ENCODE measurements at regions not wholly inside any gene's neighbourhood (a gene's known extent, or its start where the extent isn't known, plus 50 kb on each side); places are given as distances from the start of the nearest gene placed in this dataset.

DNA sequence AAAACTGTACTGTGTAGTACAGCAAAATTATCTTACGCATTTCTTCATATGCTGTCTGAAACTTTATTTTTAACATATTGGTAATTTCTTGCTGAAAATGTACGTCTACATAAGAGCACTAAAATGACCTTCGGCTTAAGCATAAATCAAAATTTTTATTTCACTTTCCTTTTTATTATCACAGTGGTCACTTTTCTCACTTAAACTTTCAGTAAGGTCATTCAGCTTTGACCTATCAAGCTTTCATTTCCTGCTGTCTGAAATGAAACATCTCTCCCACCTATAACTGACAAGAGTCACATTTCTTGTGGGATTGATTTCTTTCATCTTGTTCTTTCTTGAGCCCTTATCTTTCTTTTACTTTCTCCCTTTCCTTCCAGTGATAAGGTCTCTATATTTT is 2212.7 kb upstream of the PCDH20 start:
- TF ChIP-seq, protein P1, sequence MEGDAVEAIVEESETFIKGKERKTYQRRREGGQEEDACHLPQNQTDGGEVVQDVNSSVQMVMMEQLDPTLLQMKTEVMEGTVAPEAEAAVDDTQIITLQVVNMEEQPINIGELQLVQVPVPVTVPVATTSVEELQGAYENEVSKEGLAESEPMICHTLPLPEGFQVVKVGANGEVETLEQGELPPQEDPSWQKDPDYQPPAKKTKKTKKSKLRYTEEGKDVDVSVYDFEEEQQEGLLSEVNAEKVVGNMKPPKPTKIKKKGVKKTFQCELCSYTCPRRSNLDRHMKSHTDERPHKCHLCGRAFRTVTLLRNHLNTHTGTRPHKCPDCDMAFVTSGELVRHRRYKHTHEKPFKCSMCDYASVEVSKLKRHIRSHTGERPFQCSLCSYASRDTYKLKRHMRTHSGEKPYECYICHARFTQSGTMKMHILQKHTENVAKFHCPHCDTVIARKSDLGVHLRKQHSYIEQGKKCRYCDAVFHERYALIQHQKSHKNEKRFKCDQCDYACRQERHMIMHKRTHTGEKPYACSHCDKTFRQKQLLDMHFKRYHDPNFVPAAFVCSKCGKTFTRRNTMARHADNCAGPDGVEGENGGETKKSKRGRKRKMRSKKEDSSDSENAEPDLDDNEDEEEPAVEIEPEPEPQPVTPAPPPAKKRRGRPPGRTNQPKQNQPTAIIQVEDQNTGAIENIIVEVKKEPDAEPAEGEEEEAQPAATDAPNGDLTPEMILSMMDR (conservative IDR thresholded peaks at IDR 0.05; ENCODE audit: low read depth, low read length): no peak
- no peak for TF ChIP-seq POLR2A (IDR thresholded peaks at IDR 0.05; ENCODE audit: low read depth, low read length)
- no peak for TF ChIP-seq RAD21 (IDR thresholded peaks at IDR 0.05; ENCODE audit: low read length)
- no peak for TF ChIP-seq CEBPB (IDR thresholded peaks at IDR 0.05; ENCODE audit: low read depth, low read length)
- no peak for TF ChIP-seq SMC3 (IDR thresholded peaks at IDR 0.05; ENCODE audit: low read depth, low read length)
- no peak for TF ChIP-seq FOS (IDR thresholded peaks at IDR 0.05; ENCODE audit: low read depth, low read length)
- no peak for TF ChIP-seq ELK1 (IDR thresholded peaks at IDR 0.05; ENCODE audit: borderline replicate concordance, low read depth, low read length)
- no peak for TF ChIP-seq RCOR1 (IDR thresholded peaks at IDR 0.05; ENCODE audit: insufficient replicate concordance, low read length)
- no peak for TF ChIP-seq BHLHE40 (IDR thresholded peaks at IDR 0.05; ENCODE audit: low read depth, low read length)
- no peak for TF ChIP-seq MAZ (IDR thresholded peaks at IDR 0.05; ENCODE audit: borderline replicate concordance, low read depth, low read length)
- TF ChIP-seq MXI1 (IDR thresholded peaks at IDR 0.05; ENCODE audit: borderline replicate concordance, low read depth, low read length): no peak
- TF ChIP-seq, protein P2, sequence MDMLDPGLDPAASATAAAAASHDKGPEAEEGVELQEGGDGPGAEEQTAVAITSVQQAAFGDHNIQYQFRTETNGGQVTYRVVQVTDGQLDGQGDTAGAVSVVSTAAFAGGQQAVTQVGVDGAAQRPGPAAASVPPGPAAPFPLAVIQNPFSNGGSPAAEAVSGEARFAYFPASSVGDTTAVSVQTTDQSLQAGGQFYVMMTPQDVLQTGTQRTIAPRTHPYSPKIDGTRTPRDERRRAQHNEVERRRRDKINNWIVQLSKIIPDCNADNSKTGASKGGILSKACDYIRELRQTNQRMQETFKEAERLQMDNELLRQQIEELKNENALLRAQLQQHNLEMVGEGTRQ (IDR thresholded peaks at IDR 0.05; ENCODE audit: low read depth, low read length): no peak
- TF ChIP-seq RFX5 (IDR thresholded peaks at IDR 0.05; ENCODE audit: low read depth, low read length): no peak
- no peak for TF ChIP-seq MAFK (IDR thresholded peaks at IDR 0.05; ENCODE audit: low read depth, low read length)
